Left lung (tissue), 4 donors: ENCODE measurements at regions not wholly inside any gene's neighbourhood (a gene's known extent, or its start where the extent isn't known, plus 50 kb on each side); places are given as distances from the start of the nearest gene placed in this dataset.

ENCODE experiments used
- ATAC-seq: fragments of 200-7000 bp; cut with Tn5 transposase; one replicate; pipeline ENCODE4 v1.9.1; 2020; ENCODE audit warnings: moderate library complexity
- DNase-seq, 4 donors: peaks; one replicate each; pipeline ENCODE4 v3.0.0-alpha.2; 2013 to 2020
- H3K27ac ChIP-seq, 2 donors: fragments of 200-600 bp; sonication (generic) in 1 of 2; one replicate each; pipeline versions ENCODE4 v1.5.0 to v1.8.0; 2020 to 2021
- H3K27me3 ChIP-seq, 2 donors: fragments of 200-600 bp; sonication (generic) in 1 of 2; one replicate each; pipeline versions ENCODE4 v1.5.0 to v1.8.0; 2020 to 2021
- H3K36me3 ChIP-seq, 2 donors: fragments of 200-600 bp; sonication (generic) in 1 of 2; one replicate each; pipeline versions ENCODE4 v1.5.0 to v1.8.0; 2020 to 2021
- H3K4me1 ChIP-seq, 2 donors: fragments of 200-600 bp; one replicate each; pipeline ENCODE4 v1.8.0; 2021
- H3K4me3 ChIP-seq, 2 donors: fragments of 200-600 bp; sonication (generic) in 1 of 2; one replicate each; pipeline versions ENCODE4 v1.5.0 to v1.8.0; 2020 to 2021; ENCODE audit warnings: mild to moderate bottlenecking in 1 of 2
- H3K9me3 ChIP-seq, 2 donors: fragments of 200-600 bp; sonication (generic) in 1 of 2; one replicate each; pipeline versions ENCODE4 v1.5.0 to v1.8.0; 2020 to 2021
- intact Hi-C, 2 donors: fragments of 100-400 bp; cut with DNase I; formaldehyde crosslinking; loops; one replicate each; pipeline versions ENCODE4 v1.11.2 to v1.14.2; 2022
- TF ChIP-seq, protein P1 (sequence below), 2 donors: fragments of 200-600 bp; sonication (generic) in 1 of 2; IDR thresholded peaks; one replicate each; pipeline versions ENCODE4 v1.5.0 to v1.8.0; 2021; ENCODE audit warnings: antibody characterized with exemption in 2 of 2
- donor health status: DM: no; HTN: yes; CAD: no.
- donor health status: DM: no; HTN: no; CAD: no.

DNA sequence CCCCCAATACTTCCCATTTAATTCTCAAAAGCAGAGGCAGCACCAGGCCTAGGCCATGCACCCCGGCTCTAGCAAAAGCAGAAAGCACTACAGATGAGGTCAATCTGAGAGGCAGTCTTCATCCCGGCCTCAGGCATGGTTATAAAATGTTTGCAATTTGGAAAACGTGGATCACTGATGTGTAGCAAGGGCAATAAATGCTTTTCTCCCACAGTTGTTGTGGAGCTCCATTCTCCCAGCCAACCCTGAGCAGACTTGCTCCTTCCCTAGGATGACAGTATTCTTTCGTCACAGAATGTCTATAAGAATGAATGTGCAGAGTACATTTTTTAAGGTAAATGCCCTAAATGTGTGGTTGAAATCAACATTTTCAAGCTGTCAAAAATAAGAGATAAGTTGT is 157.3 kb upstream of the DAPK1 start:
- no peaks in the 10 kb centered on the region for H3K36me3 ChIP-seq
- peaks cover 0 to 21% of the 10 kb centered on the region in 2 donors for H3K27me3 ChIP-seq
- no peak overlapping the region for H3K4me3 ChIP-seq
- no peak for ATAC-seq
- H3K4me1 ChIP-seq, result peaks cover 0 to 11% of the 10 kb centered on the region in 2 donors
- H3K9me3 ChIP-seq, result no peaks in the 10 kb centered on the region
- intact Hi-C loops, result no loop called here
- DNase-seq, result no peak
- no peak overlapping the region for H3K27ac ChIP-seq
- TF ChIP-seq, protein P1, sequence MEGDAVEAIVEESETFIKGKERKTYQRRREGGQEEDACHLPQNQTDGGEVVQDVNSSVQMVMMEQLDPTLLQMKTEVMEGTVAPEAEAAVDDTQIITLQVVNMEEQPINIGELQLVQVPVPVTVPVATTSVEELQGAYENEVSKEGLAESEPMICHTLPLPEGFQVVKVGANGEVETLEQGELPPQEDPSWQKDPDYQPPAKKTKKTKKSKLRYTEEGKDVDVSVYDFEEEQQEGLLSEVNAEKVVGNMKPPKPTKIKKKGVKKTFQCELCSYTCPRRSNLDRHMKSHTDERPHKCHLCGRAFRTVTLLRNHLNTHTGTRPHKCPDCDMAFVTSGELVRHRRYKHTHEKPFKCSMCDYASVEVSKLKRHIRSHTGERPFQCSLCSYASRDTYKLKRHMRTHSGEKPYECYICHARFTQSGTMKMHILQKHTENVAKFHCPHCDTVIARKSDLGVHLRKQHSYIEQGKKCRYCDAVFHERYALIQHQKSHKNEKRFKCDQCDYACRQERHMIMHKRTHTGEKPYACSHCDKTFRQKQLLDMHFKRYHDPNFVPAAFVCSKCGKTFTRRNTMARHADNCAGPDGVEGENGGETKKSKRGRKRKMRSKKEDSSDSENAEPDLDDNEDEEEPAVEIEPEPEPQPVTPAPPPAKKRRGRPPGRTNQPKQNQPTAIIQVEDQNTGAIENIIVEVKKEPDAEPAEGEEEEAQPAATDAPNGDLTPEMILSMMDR (IDR thresholded peaks at IDR 0.05), result no peak

DNA sequence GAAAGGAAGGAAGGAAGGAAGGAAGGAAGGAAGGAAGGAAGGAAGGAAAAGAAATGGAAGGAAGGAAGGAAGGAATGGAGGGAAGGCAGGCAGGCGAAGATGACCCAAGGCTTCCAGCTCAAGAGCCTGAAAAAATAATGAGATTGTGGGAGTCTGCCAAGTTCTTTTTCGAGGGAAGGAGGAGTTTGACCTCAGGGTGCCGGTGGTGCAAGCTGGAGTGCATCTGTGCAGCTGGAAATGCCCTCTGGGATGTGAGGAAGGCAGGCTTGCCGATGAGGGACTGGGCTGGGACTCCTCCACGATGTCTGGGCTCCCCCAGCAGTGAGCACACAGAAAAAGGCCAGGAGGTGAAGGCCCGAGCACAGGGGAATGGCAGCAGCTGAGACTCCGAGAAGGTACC is 154.9 kb upstream of the DAPK1 start:
- Histone ChIP-seq H3K4me1 (peaks cover 0 to under 1% of the 10 kb centered on the region in 2 donors), H3K27ac (no peak overlapping the region), H3K9me3 (no peaks in the 10 kb centered on the region), H3K4me3 (no peak overlapping the region), H3K27me3 (peaks cover 0 to 11% of the 10 kb centered on the region in 2 donors), H3K36me3 (no peaks in the 10 kb centered on the region)
- ATAC-seq (no peak), DNase-seq (peak in 2 of 4 donors; percentile 57 to 71)
- TF ChIP-seq, protein P1 (IDR thresholded peaks at IDR 0.05), result no peak
- intact Hi-C loops, result no loop called here

DNA sequence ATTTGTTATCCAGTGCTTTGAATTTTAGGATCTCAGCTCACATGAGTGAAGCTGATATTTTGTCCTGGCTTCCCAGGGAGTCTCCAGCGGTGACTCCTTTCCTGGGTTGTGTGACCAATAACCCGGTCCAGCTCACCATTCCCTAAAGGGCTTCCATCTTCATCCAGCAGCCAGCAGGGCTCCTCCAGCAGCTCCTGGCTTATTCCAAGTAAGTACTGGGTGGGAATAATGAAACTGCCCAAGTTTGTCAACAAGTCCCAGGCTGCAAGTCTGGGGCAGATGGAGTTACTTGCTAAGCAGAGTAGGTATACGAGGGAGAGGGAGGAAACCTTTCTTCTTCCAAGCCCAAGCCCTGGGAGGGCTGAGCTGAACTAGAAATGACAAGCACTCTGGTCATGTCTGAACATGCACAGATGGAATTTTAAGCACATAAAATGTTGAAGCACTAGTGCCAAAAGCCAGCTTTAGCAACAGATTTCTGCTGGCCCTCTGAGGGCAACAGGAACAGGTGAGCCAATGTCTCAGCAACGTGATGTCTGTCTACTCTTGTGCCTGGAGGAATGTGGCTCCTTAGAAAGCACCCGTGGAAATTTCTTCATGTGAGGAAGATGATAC is 153.7 kb upstream of the DAPK1 start:
- intact Hi-C loops, result no loop called here
- ATAC-seq, result no peak

DNA sequence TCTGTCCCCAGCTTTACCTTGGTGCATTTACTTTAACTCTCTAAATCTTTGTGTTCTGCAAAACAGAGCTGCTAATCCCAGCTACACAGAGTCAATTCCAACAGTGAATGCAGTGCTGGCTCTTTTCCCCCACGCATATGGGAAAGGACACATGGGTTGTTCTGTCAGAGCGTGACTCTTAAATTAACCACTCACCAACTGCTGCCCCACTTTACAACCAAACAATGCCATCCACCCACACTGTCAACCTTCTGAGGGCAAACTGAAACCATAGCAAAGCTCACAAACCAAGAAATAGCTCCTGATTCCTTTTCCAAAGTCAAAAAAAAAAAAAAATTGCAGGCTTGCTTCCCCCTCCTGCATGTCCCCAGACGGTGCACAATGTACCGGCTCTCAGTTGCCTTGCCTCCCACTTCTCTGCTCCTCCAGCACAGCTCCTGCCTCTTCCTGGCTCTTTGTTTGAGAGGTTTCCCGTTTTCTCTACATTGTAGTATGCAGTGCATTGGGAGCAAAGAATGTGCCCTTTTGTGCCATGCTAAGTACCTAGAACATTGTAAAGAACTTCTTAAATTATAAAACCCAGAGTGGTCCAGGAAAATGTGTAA is 151.5 kb upstream of the DAPK1 start:
- intact Hi-C loops, result no loop called here
- Histone ChIP-seq H3K9me3 (peaks cover 0 to 4% of the 10 kb centered on the region in 2 donors), H3K36me3 (no peaks in the 10 kb centered on the region), H3K4me3 (no peak overlapping the region), H3K27ac (no peak overlapping the region), H3K4me1 (no peaks in the 10 kb centered on the region), H3K27me3 (no peaks in the 10 kb centered on the region)
- TF ChIP-seq, protein P1 (IDR thresholded peaks at IDR 0.05), result no peak
- ATAC-seq (peak; percentile 27), DNase-seq (no peak)

More for the DNA sequence above, 153.7 kb upstream of the DAPK1 start:
- TF ChIP-seq, protein P1 (IDR thresholded peaks at IDR 0.05), result no peak
- DNase-seq, result no peak
- no peak overlapping the region for H3K4me3 ChIP-seq
- H3K4me1 ChIP-seq, result no peaks in the 10 kb centered on the region
- no peaks in the 10 kb centered on the region for H3K27me3 ChIP-seq
- no peaks in the 10 kb centered on the region for H3K36me3 ChIP-seq
- H3K9me3 ChIP-seq, result no peaks in the 10 kb centered on the region
- H3K27ac ChIP-seq, result no peak overlapping the region

DNA sequence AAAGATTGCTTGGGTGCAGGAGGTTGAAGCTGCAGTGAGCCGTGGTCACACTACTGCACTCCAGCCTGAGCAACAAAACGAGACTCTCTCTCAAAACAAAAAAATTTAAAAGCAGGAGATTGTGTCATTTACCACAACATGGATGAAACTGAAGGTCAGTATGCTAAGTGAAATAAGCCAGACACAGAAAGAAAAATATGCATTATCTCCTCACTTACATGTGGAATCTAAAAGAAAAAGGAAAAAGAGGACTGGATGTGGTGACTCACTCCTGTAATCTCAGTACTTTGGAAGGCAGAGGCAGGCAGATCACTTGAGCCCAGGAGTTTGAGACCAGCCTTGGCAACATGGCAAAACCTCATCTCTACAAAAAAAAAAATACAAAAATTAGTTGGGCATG is 146.8 kb upstream of the DAPK1 start:
- Histone ChIP-seq H3K27me3 (no peaks in the 10 kb centered on the region), H3K9me3 (peaks cover 0 to 4% of the 10 kb centered on the region in 2 donors), H3K4me1 (no peaks in the 10 kb centered on the region), H3K4me3 (no peak overlapping the region), H3K27ac (no peak overlapping the region), H3K36me3 (no peaks in the 10 kb centered on the region)
- TF ChIP-seq, protein P1 (IDR thresholded peaks at IDR 0.05), result no peak
- DNase-seq (no peak), ATAC-seq (no peak)
- intact Hi-C loops, result no loop called here
